Adrenal gland (tissue), 9 donors: ENCODE measurements at regions not wholly inside any gene's neighbourhood (a gene's known extent, or its start where the extent isn't known, plus 50 kb on each side); places are given as distances from the start of the nearest gene placed in this dataset.

Experiments used
- DNase-seq, 7 donors: peaks; one replicate each; pipeline ENCODE4 v3.0.0-alpha.2; 2019 to 2020
- H3K27ac ChIP-seq, 5 donors: fragments of 200-600 bp; sonication (generic) in 4 of 5; 1 replicate in 3 of 5; 2 replicates in 2 of 5; pipeline versions ENCODE4 v1.5.1 to v1.8.0; 2016 to 2020; ENCODE audit warnings: mild to moderate bottlenecking in 1 of 5
- H3K27me3 ChIP-seq: fragments of 200-600 bp; 2 replicates; pipeline ENCODE4 v1.8.0; 2021
- H3K36me3 ChIP-seq, 2 donors: fragments of 200-600 bp; replicated peaks in 1 of 2; 1 replicate in 1 of 2; 2 replicates in 1 of 2; pipeline versions ENCODE4 v1.5.1 to v1.8.0; 2018 to 2022
- H3K4me1 ChIP-seq, 2 donors: fragments of 200-600 bp; replicated peaks in 1 of 2; 1 replicate in 1 of 2; 2 replicates in 1 of 2; pipeline versions ENCODE4 v1.5.1 to v1.8.0; 2018 to 2021
- H3K4me3 ChIP-seq, 4 donors: fragments of 200-600 bp; sonication (generic) in 3 of 4; one replicate each; pipeline ENCODE4 v1.5.1; 2016 to 2018
- H3K9me3 ChIP-seq, 3 donors: fragments of 200-600 bp; sonication (generic) in 1 of 3; replicated peaks in 1 of 3; 1 replicate in 2 of 3; 2 replicates in 1 of 3; pipeline versions ENCODE4 v1.5.1 to v1.8.0; 2016 to 2021
- POLR2A ChIP-seq, 2 donors: fragments of 450-650 bp; IDR thresholded peaks; one replicate each; pipeline ENCODE4 v1.6.1; 2017; ENCODE audit warnings: antibody characterized with exemption in 2 of 2, mild to moderate bottlenecking in 2 of 2, moderate library complexity in 1 of 2
- WGBS, 4 donors: extraction: QIAGEN DNeasy Blood & Tissue Kit in 2 of 4; methylation state at CpG; one replicate each; pipeline versions ENCODE4 v1.1.5 to v1.1.7; 2013 to 2017; 5-methylcytosine and 5-hydroxymethylcytosine counted together
- intact Hi-C, 2 donors: fragments of 100-400 bp; cut with DNase I; formaldehyde crosslinking; loops; one replicate each; pipeline versions ENCODE4 v1.14.1 to v1.15.0; 2022 to 2023
- TF ChIP-seq, protein P1 (sequence below), 6 experiments: fragments of 450-650 bp in 4 of 6; fragments of 200-600 bp in 2 of 6; sonication (generic) in 1 of 6; IDR thresholded peaks; 1 replicate in 5 of 6; 2 replicates in 1 of 6; pipeline versions ENCODE4 v1.5.1 to v1.8.0; 2016 to 2021; ENCODE audit warnings: antibody characterized with exemption in 6 of 6, mild to moderate bottlenecking in 2 of 6, moderate library complexity in 1 of 6
- donor health status: healthy with polysubstance abuse.
- donor health status: Bipolar disorder and iron deficiency.
- donor health status: DM: yes; HTN: yes; CAD: no.
- donor health status: DM: no; HTN: no; CAD: no.
- donor health status: DM: no; HTN: no; CAD: no.

DNA sequence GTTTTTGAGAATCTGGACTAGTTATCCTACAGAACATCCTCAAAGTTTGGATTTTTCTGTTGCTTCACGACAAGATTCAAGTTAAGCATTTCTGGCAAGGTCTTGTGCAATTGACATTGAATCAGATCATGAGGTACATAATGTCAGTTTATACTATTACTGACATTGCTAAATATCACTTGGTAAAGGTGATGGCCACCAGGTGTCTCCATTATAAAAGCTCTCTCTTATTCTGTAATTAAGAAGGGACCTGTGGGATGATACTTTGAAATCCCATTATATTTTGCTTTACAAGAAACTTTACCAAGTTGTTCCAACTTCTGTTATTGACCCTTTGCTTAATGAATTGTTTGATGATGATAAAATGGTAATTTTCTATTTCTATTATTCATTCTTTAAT, 131.0 kb upstream of the ASTN2 start:
- Histone ChIP-seq H3K27me3 (no peaks in the 10 kb centered on the region), H3K4me1 (no peaks in the 10 kb centered on the region), H3K4me3 (no peak overlapping the region), H3K9me3 (no peaks in the 10 kb centered on the region), H3K27ac (no peak overlapping the region), H3K36me3 (no peaks in the 10 kb centered on the region)
- intact Hi-C loops, result no loop called here
- WGBS, 4 donors, result 70 to 79% (median 72%) methylated on average over 1 of the region's 1 CpG
- DNase-seq, result no peak
- TF ChIP-seq POLR2A (IDR thresholded peaks at IDR 0.05), result no peak
- TF ChIP-seq, protein P1, sequence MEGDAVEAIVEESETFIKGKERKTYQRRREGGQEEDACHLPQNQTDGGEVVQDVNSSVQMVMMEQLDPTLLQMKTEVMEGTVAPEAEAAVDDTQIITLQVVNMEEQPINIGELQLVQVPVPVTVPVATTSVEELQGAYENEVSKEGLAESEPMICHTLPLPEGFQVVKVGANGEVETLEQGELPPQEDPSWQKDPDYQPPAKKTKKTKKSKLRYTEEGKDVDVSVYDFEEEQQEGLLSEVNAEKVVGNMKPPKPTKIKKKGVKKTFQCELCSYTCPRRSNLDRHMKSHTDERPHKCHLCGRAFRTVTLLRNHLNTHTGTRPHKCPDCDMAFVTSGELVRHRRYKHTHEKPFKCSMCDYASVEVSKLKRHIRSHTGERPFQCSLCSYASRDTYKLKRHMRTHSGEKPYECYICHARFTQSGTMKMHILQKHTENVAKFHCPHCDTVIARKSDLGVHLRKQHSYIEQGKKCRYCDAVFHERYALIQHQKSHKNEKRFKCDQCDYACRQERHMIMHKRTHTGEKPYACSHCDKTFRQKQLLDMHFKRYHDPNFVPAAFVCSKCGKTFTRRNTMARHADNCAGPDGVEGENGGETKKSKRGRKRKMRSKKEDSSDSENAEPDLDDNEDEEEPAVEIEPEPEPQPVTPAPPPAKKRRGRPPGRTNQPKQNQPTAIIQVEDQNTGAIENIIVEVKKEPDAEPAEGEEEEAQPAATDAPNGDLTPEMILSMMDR (IDR thresholded peaks at IDR 0.05), result no peak

DNA sequence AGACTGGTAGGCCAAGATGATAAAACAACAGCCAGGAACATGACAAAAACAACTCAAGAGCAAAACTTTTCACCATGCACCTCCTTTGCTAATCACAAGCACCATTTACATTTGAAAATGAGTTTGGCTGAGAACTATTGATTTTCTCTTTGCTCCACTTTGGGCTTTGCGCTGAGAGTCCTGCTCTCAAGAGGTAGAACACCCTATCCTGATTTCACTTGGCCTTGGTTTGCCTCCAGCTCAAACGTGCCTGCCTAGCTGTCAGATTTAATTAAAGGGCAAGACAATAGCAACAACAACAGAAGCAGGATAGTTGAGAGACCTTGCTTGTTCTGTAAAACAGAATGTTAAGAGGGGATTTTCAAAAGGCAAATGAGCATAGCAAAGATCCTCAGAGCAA, 128.2 kb upstream of the ASTN2 start:
- no peaks in the 10 kb centered on the region for H3K4me1 ChIP-seq
- H3K36me3 ChIP-seq, result no peaks in the 10 kb centered on the region
- no peaks in the 10 kb centered on the region for H3K9me3 ChIP-seq
- intact Hi-C loops, result no loop called here
- H3K4me3 ChIP-seq, result no peak overlapping the region
- WGBS, 4 donors, result 37 to 56% (median 41%) methylated on average over 2 of the region's 2 CpGs
- TF ChIP-seq, protein P1 (IDR thresholded peaks at IDR 0.05), result no peak
- TF ChIP-seq POLR2A (IDR thresholded peaks at IDR 0.05), result no peak
- H3K27me3 ChIP-seq, result no peaks in the 10 kb centered on the region
- no peak for DNase-seq
- H3K27ac ChIP-seq, result no peak overlapping the region

- H3K27ac ChIP-seq, result no peak overlapping the region
- H3K9me3 ChIP-seq, result no peaks in the 10 kb centered on the region
- no peaks in the 10 kb centered on the region for H3K27me3 ChIP-seq
- 34 to 38% (median 35%) methylated on average over 3 of the region's 3 CpGs for WGBS, 4 donors
- intact Hi-C loops, result no loop called here
- no peaks in the 10 kb centered on the region for H3K36me3 ChIP-seq
- TF ChIP-seq POLR2A (IDR thresholded peaks at IDR 0.05), result no peak
- TF ChIP-seq, protein P1 (IDR thresholded peaks at IDR 0.05), result no peak
- no peak for DNase-seq
- no peak overlapping the region for H3K4me3 ChIP-seq
- no peaks in the 10 kb centered on the region for H3K4me1 ChIP-seq
Measured at GRCh38 chr9:117542021-117542420, 127.2 kb upstream of the ASTN2 start.

DNA sequence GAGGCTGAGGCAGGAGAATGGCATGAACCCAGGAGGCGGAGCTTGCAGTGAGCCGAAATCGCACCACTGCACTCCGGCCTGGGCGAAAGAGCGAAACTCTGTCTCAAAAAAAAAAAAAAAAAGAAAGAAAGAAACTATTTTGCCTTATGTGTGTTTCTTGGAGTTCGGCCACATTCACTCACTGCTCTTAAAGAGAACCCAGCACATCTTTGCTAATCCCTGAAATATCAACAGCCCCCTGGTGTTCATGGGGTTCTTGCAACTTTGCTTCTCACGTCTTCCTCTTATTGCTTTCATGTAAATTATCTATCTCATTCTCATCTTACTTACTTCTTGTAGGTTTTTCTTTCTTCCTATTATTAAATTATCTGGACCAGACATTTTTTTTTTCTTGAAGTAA, 126.3 kb upstream of the ASTN2 start:
- 70 to 85% (median 72%) methylated on average over 3 to 8 of the region's 8 CpGs for WGBS, 4 donors

More for the DNA sequence above, 126.3 kb upstream of the ASTN2 start:
- no peaks in the 10 kb centered on the region for H3K9me3 ChIP-seq
- H3K27me3 ChIP-seq, result no peaks in the 10 kb centered on the region
- no peak overlapping the region for H3K4me3 ChIP-seq
- H3K36me3 ChIP-seq, result no peaks in the 10 kb centered on the region
- TF ChIP-seq POLR2A (IDR thresholded peaks at IDR 0.05), result no peak
- TF ChIP-seq, protein P1 (IDR thresholded peaks at IDR 0.05), result no peak
- no peak overlapping the region for H3K27ac ChIP-seq
- intact Hi-C loops, result no loop called here
- no peaks in the 10 kb centered on the region for H3K4me1 ChIP-seq
- no peak for DNase-seq
